ENCODE measurements at regions not wholly inside any gene's neighbourhood (a gene's known extent, or its start where the extent isn't known, plus 50 kb on each side); places are given as distances from the start of the nearest gene placed in this dataset.

DNA sequence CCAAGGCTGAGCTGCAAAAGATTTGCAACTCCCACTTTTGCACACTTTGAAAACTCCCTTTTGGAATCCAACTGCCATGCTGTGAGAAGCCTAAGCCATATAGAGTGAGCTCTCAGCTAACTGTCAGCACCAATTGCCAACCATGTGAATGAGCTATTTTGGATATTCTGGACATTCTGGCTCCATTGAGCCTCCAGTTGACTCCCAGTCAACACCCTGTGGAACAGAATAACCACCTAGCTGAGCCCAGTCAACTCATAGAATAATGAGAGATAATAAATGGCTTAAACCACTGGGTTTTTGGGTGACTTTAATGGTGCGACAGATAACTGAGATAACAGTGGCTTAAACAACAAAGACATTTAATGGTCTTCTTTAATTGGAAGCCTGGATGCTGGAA, 210.1 kb downstream of the SUDS3 start:
- WGBS, 2 donors: 86 to 97% methylated on average over 1 of the region's 1 CpG
- ATAC-seq (ENCODE audit: insufficient read depth, low FRiP score): no peak
- H3K36me3 ChIP-seq (ENCODE audit: control insufficient read depth in 4 of 4, insufficient read depth in 4 of 4, low read length in 4 of 4): no peaks in the 10 kb centered on the region
- DNase-seq: no peak
- H3K4me3 ChIP-seq: no peak overlapping the region
- no peak for TF ChIP-seq CTCF (IDR thresholded peaks at IDR 0.05; ENCODE audit: control extremely low read depth, extremely low read depth)
- peaks cover 0 to 8% (median 3%) of the 10 kb centered on the region in 4 donors for H3K9me3 ChIP-seq (ENCODE audit: control insufficient read depth in 4 of 4, insufficient read depth in 3 of 4, low read length in 3 of 4)
- H3K9ac ChIP-seq (ENCODE audit: insufficient read depth in 1 of 2, low read length in 2 of 2): no peak overlapping the region
- H3K4me1 ChIP-seq (ENCODE audit: control insufficient read depth in 5 of 5, insufficient read depth in 5 of 5, low read length in 5 of 5): no peaks in the 10 kb centered on the region
- H3K27ac ChIP-seq (ENCODE audit: low read depth in 1 of 2, low read length in 1 of 2): no peak overlapping the region
- peaks cover 0 to 3% (median 0%) of the 10 kb centered on the region in 3 donors for H3K27me3 ChIP-seq (ENCODE audit: control insufficient read depth in 3 of 3, insufficient read depth in 3 of 3, low read length in 2 of 3)

DNA sequence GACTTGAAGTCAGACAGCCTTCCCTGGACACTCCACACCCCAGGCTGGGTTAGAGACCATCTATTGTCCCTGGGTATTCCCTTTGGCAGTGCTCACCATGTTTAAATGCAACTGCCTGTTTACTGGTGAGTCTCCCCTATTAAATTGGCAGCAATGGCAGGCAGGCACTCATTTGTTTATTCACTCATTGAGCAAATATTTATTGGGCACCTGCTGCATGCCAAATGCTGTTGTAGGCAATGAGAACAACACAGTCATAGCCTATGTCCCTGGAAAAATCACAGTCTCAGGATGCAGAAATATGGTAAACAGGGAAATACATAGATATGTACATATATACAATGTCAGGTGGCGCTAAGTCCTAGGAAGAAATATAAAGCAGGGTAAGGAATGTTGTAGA, 212.8 kb downstream of the SUDS3 start:
- Histone ChIP-seq H3K9ac (ENCODE audit: insufficient read depth in 1 of 2, low read length in 2 of 2) (no peak overlapping the region), H3K9me3 (ENCODE audit: control insufficient read depth in 4 of 4, insufficient read depth in 3 of 4, low read length in 3 of 4) (peaks cover 0 to 8% (median 3%) of the 10 kb centered on the region in 4 donors), H3K36me3 (ENCODE audit: control insufficient read depth in 4 of 4, insufficient read depth in 4 of 4, low read length in 4 of 4) (no peaks in the 10 kb centered on the region), H3K4me1 (ENCODE audit: control insufficient read depth in 5 of 5, insufficient read depth in 5 of 5, low read length in 5 of 5) (no peaks in the 10 kb centered on the region), H3K27me3 (ENCODE audit: control insufficient read depth in 3 of 3, insufficient read depth in 3 of 3, low read length in 2 of 3) (peaks cover 0 to 3% (median 0%) of the 10 kb centered on the region in 3 donors), H3K27ac (ENCODE audit: low read depth in 1 of 2, low read length in 1 of 2) (no peak overlapping the region), H3K4me3 (no peak overlapping the region)
- TF ChIP-seq CTCF (IDR thresholded peaks at IDR 0.05; ENCODE audit: control extremely low read depth, extremely low read depth): no peak
- whole genome bisulfite sequencing, 2 donors: 76 to 87% methylated on average over 1 of the region's 1 CpG
- ATAC-seq (ENCODE audit: insufficient read depth, low FRiP score) (no peak), DNase-seq (no peak)

DNA sequence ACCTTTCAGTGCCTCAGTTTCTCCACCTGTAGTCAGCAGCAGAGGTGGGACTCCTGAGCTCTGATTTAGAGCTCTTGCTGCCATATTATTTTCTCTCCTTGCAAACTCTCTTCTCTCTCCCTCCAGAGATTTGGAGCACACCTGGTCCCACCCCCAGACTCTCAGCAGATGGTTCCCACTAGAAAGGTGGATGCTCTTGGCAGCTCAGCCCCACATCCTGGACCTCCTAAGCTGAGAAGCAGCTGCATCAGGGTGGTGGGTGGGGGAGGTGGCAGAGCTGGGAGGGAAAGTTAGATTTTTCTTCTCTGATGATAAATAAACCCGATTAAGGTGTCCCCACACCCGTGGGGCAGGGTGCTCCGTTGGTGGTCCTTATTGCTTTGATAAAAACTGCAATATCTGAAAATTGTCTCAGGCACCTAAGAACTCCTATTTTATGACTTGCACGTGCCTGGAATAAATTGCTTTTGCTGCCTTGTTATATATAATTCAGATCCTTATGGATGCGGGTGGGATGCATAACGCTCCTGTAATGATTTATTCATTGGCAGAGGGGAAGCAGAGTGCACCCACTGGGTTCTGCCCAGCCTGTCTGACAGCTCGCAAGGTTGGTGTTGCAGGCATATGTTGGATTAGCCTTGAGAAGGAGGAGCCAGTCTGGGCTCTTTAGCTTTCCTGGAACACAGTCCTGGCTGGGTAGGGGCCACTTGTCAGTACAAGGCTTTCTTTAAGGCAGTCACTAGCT, 214.2 kb downstream of the SUDS3 start:
- WGBS, 2 donors: 65 to 76% methylated on average over 7 of the region's 7 CpGs
- DNase-seq: no peak

More for the DNA sequence above, 214.2 kb downstream of the SUDS3 start:
- no peaks in the 10 kb centered on the region for H3K36me3 ChIP-seq (ENCODE audit: control insufficient read depth in 4 of 4, insufficient read depth in 4 of 4, low read length in 4 of 4)
- TF ChIP-seq CTCF (IDR thresholded peaks at IDR 0.05; ENCODE audit: control extremely low read depth, extremely low read depth): no peak
- no peaks in the 10 kb centered on the region for H3K4me1 ChIP-seq (ENCODE audit: control insufficient read depth in 5 of 5, insufficient read depth in 5 of 5, low read length in 5 of 5)
- no peak overlapping the region for H3K27ac ChIP-seq (ENCODE audit: low read depth in 1 of 2, low read length in 1 of 2)
- H3K27me3 ChIP-seq (ENCODE audit: control insufficient read depth in 3 of 3, insufficient read depth in 3 of 3, low read length in 2 of 3): peaks cover 0 to 3% (median 0%) of the 10 kb centered on the region in 3 donors
- ATAC-seq (ENCODE audit: insufficient read depth, low FRiP score): no peak
- H3K4me3 ChIP-seq: no peak overlapping the region
- H3K9ac ChIP-seq (ENCODE audit: insufficient read depth in 1 of 2, low read length in 2 of 2): no peak overlapping the region
- H3K9me3 ChIP-seq (ENCODE audit: control insufficient read depth in 4 of 4, insufficient read depth in 3 of 4, low read length in 3 of 4): peaks cover 0 to 8% (median 3%) of the 10 kb centered on the region in 4 donors

Measured in lung (tissue), 11 donors.